ENCODE measurements at regions not wholly inside any gene's neighbourhood (a gene's known extent, or its start where the extent isn't known, plus 50 kb on each side); places are given as distances from the start of the nearest gene placed in this dataset.

GRCh38 chr2:217160978-217161973, 301.4 kb upstream of the TNP1 start:
- H3K4me1 ChIP-seq (ENCODE audit: control insufficient read depth, insufficient read depth, low read length) = no peaks in the 10 kb centered on the region
- H3K36me3 ChIP-seq (ENCODE audit: control insufficient read depth, insufficient read depth, low read length) = no peaks in the 10 kb centered on the region
- no peaks in the 10 kb centered on the region for H3K9me3 ChIP-seq (ENCODE audit: control insufficient read depth, insufficient read depth, low read length)
- no CpG with 5 or more reads among the region's 9 CpGs for WGBS (ENCODE audit: insufficient coverage, insufficient read length)
- DNase-seq (ENCODE audit: low read depth, low spot score) = no peak
- no peaks in the 10 kb centered on the region for H3K27me3 ChIP-seq (ENCODE audit: control insufficient read depth, insufficient read depth, low read length)
- H3K27ac ChIP-seq (ENCODE audit: low read length) = no peak overlapping the region
- no peak overlapping the region for H3K4me3 ChIP-seq (ENCODE audit: low read length)

GRCh38 chr2:217160103-217160743, 300.4 kb upstream of the TNP1 start:
- Histone ChIP-seq H3K36me3 (ENCODE audit: control insufficient read depth, insufficient read depth, low read length) (no peaks in the 10 kb centered on the region), H3K4me1 (ENCODE audit: control insufficient read depth, insufficient read depth, low read length) (no peaks in the 10 kb centered on the region), H3K9me3 (ENCODE audit: control insufficient read depth, insufficient read depth, low read length) (no peaks in the 10 kb centered on the region), H3K4me3 (ENCODE audit: low read length) (no peak overlapping the region), H3K27me3 (ENCODE audit: control insufficient read depth, insufficient read depth, low read length) (no peaks in the 10 kb centered on the region), H3K27ac (ENCODE audit: low read length) (no peak overlapping the region)
- no peak for DNase-seq (ENCODE audit: low read depth, low spot score)
- WGBS (ENCODE audit: insufficient coverage, insufficient read length) = no CpG with 5 or more reads among the region's 4 CpGs

- no peaks in the 10 kb centered on the region for H3K27me3 ChIP-seq (ENCODE audit: control insufficient read depth, insufficient read depth, low read length)
- DNase-seq (ENCODE audit: low read depth, low spot score) = no peak
- no peaks in the 10 kb centered on the region for H3K4me1 ChIP-seq (ENCODE audit: control insufficient read depth, insufficient read depth, low read length)
- H3K27ac ChIP-seq (ENCODE audit: low read length) = no peak overlapping the region
- no CpG with 5 or more reads among the region's 2 CpGs for WGBS (ENCODE audit: insufficient coverage, insufficient read length)
- no peak overlapping the region for H3K4me3 ChIP-seq (ENCODE audit: low read length)
- no peaks in the 10 kb centered on the region for H3K36me3 ChIP-seq (ENCODE audit: control insufficient read depth, insufficient read depth, low read length)
- H3K9me3 ChIP-seq (ENCODE audit: control insufficient read depth, insufficient read depth, low read length) = no peaks in the 10 kb centered on the region
Measured at GRCh38 chr2:217158928-217159327, 299.1 kb upstream of the TNP1 start.

- WGBS (ENCODE audit: insufficient coverage, insufficient read length) = no CpG with 5 or more reads among the region's 6 CpGs
- no peaks in the 10 kb centered on the region for H3K27me3 ChIP-seq (ENCODE audit: control insufficient read depth, insufficient read depth, low read length)
- no peaks in the 10 kb centered on the region for H3K4me1 ChIP-seq (ENCODE audit: control insufficient read depth, insufficient read depth, low read length)
Measured at GRCh38 chr2:217157581-217157980, 297.7 kb upstream of the TNP1 start.

GRCh38 chr2:217156801-217157200, 296.9 kb upstream of the TNP1 start:
- H3K4me3 ChIP-seq (ENCODE audit: low read length) = no peak overlapping the region
- WGBS (ENCODE audit: insufficient coverage, insufficient read length) = no CpG with 5 or more reads among the region's 2 CpGs
- no peaks in the 10 kb centered on the region for H3K36me3 ChIP-seq (ENCODE audit: control insufficient read depth, insufficient read depth, low read length)
- no peaks in the 10 kb centered on the region for H3K27me3 ChIP-seq (ENCODE audit: control insufficient read depth, insufficient read depth, low read length)
- no peak overlapping the region for H3K27ac ChIP-seq (ENCODE audit: low read length)
- H3K4me1 ChIP-seq (ENCODE audit: control insufficient read depth, insufficient read depth, low read length) = no peaks in the 10 kb centered on the region
- DNase-seq (ENCODE audit: low read depth, low spot score) = no peak
- no peaks in the 10 kb centered on the region for H3K9me3 ChIP-seq (ENCODE audit: control insufficient read depth, insufficient read depth, low read length)

More at GRCh38 chr2:217157581-217157980, 297.7 kb upstream of the TNP1 start:
- Histone ChIP-seq H3K36me3 (ENCODE audit: control insufficient read depth, insufficient read depth, low read length) (no peaks in the 10 kb centered on the region), H3K27ac (ENCODE audit: low read length) (no peak overlapping the region), H3K9me3 (ENCODE audit: control insufficient read depth, insufficient read depth, low read length) (no peaks in the 10 kb centered on the region), H3K4me3 (ENCODE audit: low read length) (no peak overlapping the region)
- no peak for DNase-seq (ENCODE audit: low read depth, low spot score)

- Histone ChIP-seq H3K9me3 (ENCODE audit: control insufficient read depth, insufficient read depth, low read length) (no peaks in the 10 kb centered on the region), H3K27me3 (ENCODE audit: control insufficient read depth, insufficient read depth, low read length) (no peaks in the 10 kb centered on the region), H3K4me3 (ENCODE audit: low read length) (no peak overlapping the region), H3K36me3 (ENCODE audit: control insufficient read depth, insufficient read depth, low read length) (no peaks in the 10 kb centered on the region), H3K27ac (ENCODE audit: low read length) (no peak overlapping the region), H3K4me1 (ENCODE audit: control insufficient read depth, insufficient read depth, low read length) (no peaks in the 10 kb centered on the region)
- no CpG with 5 or more reads among the region's 9 CpGs for WGBS (ENCODE audit: insufficient coverage, insufficient read length)
- no peak for DNase-seq (ENCODE audit: low read depth, low spot score)
Measured at GRCh38 chr2:217154923-217155322, 295.1 kb upstream of the TNP1 start.

GRCh38 chr2:217153510-217153909, 293.6 kb upstream of the TNP1 start:
- Histone ChIP-seq H3K27me3 (ENCODE audit: control insufficient read depth, insufficient read depth, low read length) (no peaks in the 10 kb centered on the region), H3K36me3 (ENCODE audit: control insufficient read depth, insufficient read depth, low read length) (no peaks in the 10 kb centered on the region), H3K4me1 (ENCODE audit: control insufficient read depth, insufficient read depth, low read length) (no peaks in the 10 kb centered on the region), H3K9me3 (ENCODE audit: control insufficient read depth, insufficient read depth, low read length) (no peaks in the 10 kb centered on the region), H3K4me3 (ENCODE audit: low read length) (no peak overlapping the region), H3K27ac (ENCODE audit: low read length) (no peak overlapping the region)
- no peak for DNase-seq (ENCODE audit: low read depth, low spot score)
- WGBS (ENCODE audit: insufficient coverage, insufficient read length) = no CpG with 5 or more reads among the region's 5 CpGs

DNA sequence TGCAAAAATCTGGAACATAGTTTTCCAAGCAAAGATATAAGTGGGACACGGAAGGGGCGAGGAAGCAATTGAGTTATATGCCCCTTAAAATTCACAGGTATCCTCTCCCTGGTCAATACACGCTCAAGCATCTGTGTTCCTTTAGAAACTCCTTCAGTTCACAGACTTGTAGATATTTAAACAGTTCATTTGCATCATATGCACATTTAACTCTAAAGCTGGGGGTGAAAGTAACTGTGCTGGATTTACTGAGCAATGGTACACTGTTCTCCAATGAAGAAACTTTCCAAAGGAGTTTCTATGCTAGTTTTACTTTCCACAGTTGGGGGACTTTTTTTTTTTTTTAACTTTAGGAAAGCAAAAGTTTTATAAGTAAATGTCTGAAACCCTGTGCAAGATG, 293.0 kb upstream of the TNP1 start:
- no peaks in the 10 kb centered on the region for H3K9me3 ChIP-seq (ENCODE audit: control insufficient read depth, insufficient read depth, low read length)
- no CpG with 5 or more reads among the region's 3 CpGs for WGBS (ENCODE audit: insufficient coverage, insufficient read length)
- H3K4me3 ChIP-seq (ENCODE audit: low read length) = no peak overlapping the region
- H3K27ac ChIP-seq (ENCODE audit: low read length) = no peak overlapping the region
- H3K4me1 ChIP-seq (ENCODE audit: control insufficient read depth, insufficient read depth, low read length) = no peaks in the 10 kb centered on the region
- no peak for DNase-seq (ENCODE audit: low read depth, low spot score)
- no peaks in the 10 kb centered on the region for H3K27me3 ChIP-seq (ENCODE audit: control insufficient read depth, insufficient read depth, low read length)
- no peaks in the 10 kb centered on the region for H3K36me3 ChIP-seq (ENCODE audit: control insufficient read depth, insufficient read depth, low read length)

- H3K27ac ChIP-seq (ENCODE audit: low read length) = no peak overlapping the region
- no peaks in the 10 kb centered on the region for H3K36me3 ChIP-seq (ENCODE audit: control insufficient read depth, insufficient read depth, low read length)
- 100% methylated on average over 4 of the region's 10 CpGs for WGBS (ENCODE audit: insufficient coverage, insufficient read length)
- no peaks in the 10 kb centered on the region for H3K9me3 ChIP-seq (ENCODE audit: control insufficient read depth, insufficient read depth, low read length)
- H3K4me1 ChIP-seq (ENCODE audit: control insufficient read depth, insufficient read depth, low read length) = no peaks in the 10 kb centered on the region
- DNase-seq (ENCODE audit: low read depth, low spot score) = no peak
- H3K4me3 ChIP-seq (ENCODE audit: low read length) = no peak overlapping the region
- H3K27me3 ChIP-seq (ENCODE audit: control insufficient read depth, insufficient read depth, low read length) = no peaks in the 10 kb centered on the region
Measured at GRCh38 chr2:217151509-217152206, 291.8 kb upstream of the TNP1 start.

GRCh38 chr2:217150236-217150635, 290.4 kb upstream of the TNP1 start:
- Histone ChIP-seq H3K36me3 (ENCODE audit: control insufficient read depth, insufficient read depth, low read length) (no peaks in the 10 kb centered on the region), H3K27ac (ENCODE audit: low read length) (no peak overlapping the region), H3K27me3 (ENCODE audit: control insufficient read depth, insufficient read depth, low read length) (no peaks in the 10 kb centered on the region), H3K9me3 (ENCODE audit: control insufficient read depth, insufficient read depth, low read length) (no peaks in the 10 kb centered on the region), H3K4me3 (ENCODE audit: low read length) (no peak overlapping the region), H3K4me1 (ENCODE audit: control insufficient read depth, insufficient read depth, low read length) (no peaks in the 10 kb centered on the region)
- WGBS (ENCODE audit: insufficient coverage, insufficient read length) = no CpG with 5 or more reads among the region's 4 CpGs
- no peak for DNase-seq (ENCODE audit: low read depth, low spot score)
